Chondrocyte (in vitro differentiated cells): ENCODE measurements at regions not wholly inside any gene's neighbourhood (a gene's known extent, or its start where the extent isn't known, plus 50 kb on each side); places are given as distances from the start of the nearest gene placed in this dataset.

Experiments used
- DNase-seq: peaks from one replicate; pipeline ENCODE4 v3.0.0; 2021; ENCODE audit warnings: mixed read lengths, low spot score
- H3K27ac Mint-ChIP-seq: one replicate; pipeline ENCODE4 v1.8.0; 2021; ENCODE audit warnings: mild to moderate bottlenecking, moderate library complexity, mixed read lengths; ENCODE audit not compliant: unreplicated experiment
- H3K27me3 Mint-ChIP-seq: 2 replicates; pipeline ENCODE4 v1.8.0; 2021; ENCODE audit warnings: low read depth, mixed read lengths
- H3K36me3 Mint-ChIP-seq: 2 replicates; pipeline ENCODE4 v1.8.0; 2021; ENCODE audit warnings: low read depth, mixed read lengths
- H3K4me1 Mint-ChIP-seq: 2 replicates; pipeline ENCODE4 v1.8.0; 2021; ENCODE audit warnings: low read depth, mild to moderate bottlenecking, mixed read lengths
- H3K4me3 Mint-ChIP-seq: one replicate; pipeline ENCODE4 v1.8.0; 2021; ENCODE audit warnings: mild to moderate bottlenecking, moderate library complexity, mixed read lengths; ENCODE audit not compliant: unreplicated experiment
- H3K9me3 Mint-ChIP-seq: 2 replicates; pipeline ENCODE4 v1.8.0; 2021; ENCODE audit warnings: low read depth, mixed read lengths
- CTCF ChIP-seq: fragments of 200-600 bp; sonication (generic); IDR thresholded peaks from 2 replicates; pipeline ENCODE4 v1.5.0; 2021; ENCODE audit warnings: antibody characterized with exemption, mild to moderate bottlenecking, moderate library complexity

- no peak for DNase-seq
- Mint-ChIP-seq H3K36me3 (no peaks in the 10 kb centered on the region), H3K9me3 (no peaks in the 10 kb centered on the region), H3K27me3 (no peaks in the 10 kb centered on the region), H3K4me1 (no peaks in the 10 kb centered on the region), H3K27ac (no peak overlapping the region), H3K4me3 (no peak overlapping the region)
- no peak for TF ChIP-seq CTCF
Measured at GRCh38 chr3:18806633-18807032, 341.7 kb upstream of the KCNH8 start.

GRCh38 chr3:18797378-18797777, 350.9 kb upstream of the KCNH8 start:
- DNase-seq: no peak
- H3K27ac Mint-ChIP-seq: no peak overlapping the region
- no peaks in the 10 kb centered on the region for H3K36me3 Mint-ChIP-seq
- H3K9me3 Mint-ChIP-seq: no peaks in the 10 kb centered on the region
- peaks cover 5% of the 10 kb centered on the region for H3K27me3 Mint-ChIP-seq
- H3K4me3 Mint-ChIP-seq: no peak overlapping the region
- no peaks in the 10 kb centered on the region for H3K4me1 Mint-ChIP-seq
- no peak for TF ChIP-seq CTCF

- DNase-seq: no peak
- no peaks in the 10 kb centered on the region for H3K4me1 Mint-ChIP-seq
- H3K9me3 Mint-ChIP-seq: no peaks in the 10 kb centered on the region
- no peaks in the 10 kb centered on the region for H3K36me3 Mint-ChIP-seq
- H3K4me3 Mint-ChIP-seq: no peak overlapping the region
- H3K27me3 Mint-ChIP-seq: peaks cover 6% of the 10 kb centered on the region
- no peak for TF ChIP-seq CTCF
- no peak overlapping the region for H3K27ac Mint-ChIP-seq
Measured at GRCh38 chr3:18795078-18795477, 353.2 kb upstream of the KCNH8 start.

GRCh38 chr3:18791752-18792151, 356.6 kb upstream of the KCNH8 start:
- no peaks in the 10 kb centered on the region for H3K9me3 Mint-ChIP-seq
- H3K4me3 Mint-ChIP-seq: no peak overlapping the region
- H3K4me1 Mint-ChIP-seq: no peaks in the 10 kb centered on the region
- no peaks in the 10 kb centered on the region for H3K36me3 Mint-ChIP-seq
- no peak for DNase-seq
- peaks cover 6% of the 10 kb centered on the region for H3K27me3 Mint-ChIP-seq
- no peak overlapping the region for H3K27ac Mint-ChIP-seq
- TF ChIP-seq CTCF: no peak

- Mint-ChIP-seq H3K27me3 (peaks cover 6% of the 10 kb centered on the region), H3K9me3 (peaks cover 3% of the 10 kb centered on the region), H3K36me3 (no peaks in the 10 kb centered on the region), H3K27ac (no peak overlapping the region), H3K4me1 (no peaks in the 10 kb centered on the region), H3K4me3 (no peak overlapping the region)
- no peak for DNase-seq
- TF ChIP-seq CTCF: no peak
Measured at GRCh38 chr3:18791182-18791581, 357.1 kb upstream of the KCNH8 start.
